ENCODE measurements at regions not wholly inside any gene's neighbourhood (a gene's known extent, or its start where the extent isn't known, plus 50 kb on each side); places are given as distances from the start of the nearest gene placed in this dataset.

DNA sequence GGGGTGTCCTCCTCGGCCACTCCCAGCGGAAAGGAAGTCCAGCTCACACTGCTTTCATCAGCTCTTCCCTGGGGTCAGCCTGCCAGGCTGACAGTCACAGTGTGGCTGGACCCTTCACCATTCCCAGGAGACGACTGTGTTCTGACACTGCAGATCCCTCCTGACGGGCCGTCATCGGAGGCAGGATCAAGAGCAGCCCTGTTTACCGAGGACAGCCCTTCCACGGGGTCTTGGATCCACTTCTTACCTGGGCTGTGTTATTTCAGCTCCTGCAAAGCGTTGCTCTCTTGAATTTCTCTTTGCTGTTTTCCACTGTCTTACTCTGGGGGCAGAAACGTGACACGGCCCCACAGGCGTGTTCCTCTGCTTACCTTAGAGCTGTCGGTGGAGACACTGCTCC is 149.9 kb upstream of the SOX1 start (continued):
- TF ChIP-seq, protein P1, sequence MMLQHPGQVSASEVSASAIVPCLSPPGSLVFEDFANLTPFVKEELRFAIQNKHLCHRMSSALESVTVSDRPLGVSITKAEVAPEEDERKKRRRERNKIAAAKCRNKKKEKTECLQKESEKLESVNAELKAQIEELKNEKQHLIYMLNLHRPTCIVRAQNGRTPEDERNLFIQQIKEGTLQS (IDR thresholded peaks at IDR 0.05; ENCODE audit: insufficient read depth, low read depth, low read length): no peak
- no peak for TF ChIP-seq SIRT6 (IDR thresholded peaks at IDR 0.05; ENCODE audit: low read length)
- TF ChIP-seq KDM4A (IDR thresholded peaks at IDR 0.05; ENCODE audit: low read depth, low read length, severe bottlenecking): no peak
- TF ChIP-seq, protein P2, sequence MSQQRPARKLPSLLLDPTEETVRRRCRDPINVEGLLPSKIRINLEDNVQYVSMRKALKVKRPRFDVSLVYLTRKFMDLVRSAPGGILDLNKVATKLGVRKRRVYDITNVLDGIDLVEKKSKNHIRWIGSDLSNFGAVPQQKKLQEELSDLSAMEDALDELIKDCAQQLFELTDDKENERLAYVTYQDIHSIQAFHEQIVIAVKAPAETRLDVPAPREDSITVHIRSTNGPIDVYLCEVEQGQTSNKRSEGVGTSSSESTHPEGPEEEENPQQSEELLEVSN (IDR thresholded peaks at IDR 0.05): no peak
- no peak for TF ChIP-seq CREB1 (IDR thresholded peaks at IDR 0.05)
- TF ChIP-seq CEBPB (IDR thresholded peaks at IDR 0.05; ENCODE audit: low read depth, low read length): no peak
- no peak for TF ChIP-seq RFX5 (IDR thresholded peaks at IDR 0.05; ENCODE audit: borderline replicate concordance, low read depth, low read length)
- TF ChIP-seq CTBP2 (IDR thresholded peaks at IDR 0.05; ENCODE audit: borderline replicate concordance, insufficient read depth, insufficient read length, low read length): no peak
- no peak for TF ChIP-seq BACH1 (IDR thresholded peaks at IDR 0.05; ENCODE audit: low read length)
- no peak for TF ChIP-seq RAD21 (IDR thresholded peaks at IDR 0.05 in 1 of 2, conservative IDR thresholded peaks at IDR 0.05 in 1 of 2; ENCODE audit: low read depth in 2 of 2, low read length in 2 of 2)
- TF ChIP-seq TEAD4 (IDR thresholded peaks at IDR 0.05; ENCODE audit: low read depth, low read length): no peak
- TF ChIP-seq JUND (IDR thresholded peaks at IDR 0.05; ENCODE audit: low read length): no peak
- TF ChIP-seq KDM5A (IDR thresholded peaks at IDR 0.05; ENCODE audit: low read length): no peak
- TF ChIP-seq POLR2AphosphoS5 (IDR thresholded peaks at IDR 0.05; ENCODE audit: low read depth, low read length): no peak
- TF ChIP-seq TBP (IDR thresholded peaks at IDR 0.05; ENCODE audit: low read depth, low read length): no peak
